Kidney (tissue), 13 donors: ENCODE measurements at regions not wholly inside any gene's neighbourhood (a gene's known extent, or its start where the extent isn't known, plus 50 kb on each side); places are given as distances from the start of the nearest gene placed in this dataset.

Experiments
- DNase-seq, 5 donors: peaks; one replicate each; pipeline ENCODE4 v3.0.0-alpha.2; 2013 to 2020
- FAIRE-seq: peaks from 2 replicates; lab custom pipeline; 2012; peaks lifted over from hg19 to GRCh38; lab: Jason Lieb, UNC
- H3K27ac ChIP-seq, 2 donors: one replicate each; pipeline ENCODE4 v1.7.0; 2013; ENCODE audit warnings: low read depth in 2 of 2, low read length in 2 of 2, inconsistent platforms in 1 of 2
- H3K27me3 ChIP-seq: one replicate; pipeline ENCODE4 v1.7.1; 2013; ENCODE audit warnings: low read length, inconsistent platforms; ENCODE audit not compliant: control insufficient read depth, insufficient read depth
- H3K36me3 ChIP-seq, 3 donors: one replicate each; pipeline versions ENCODE4 v1.7.0 to v1.7.1; 2013; ENCODE audit warnings: low read length in 3 of 3, control low read depth in 1 of 3, inconsistent platforms in 1 of 3; ENCODE audit not compliant: insufficient read depth in 3 of 3, control insufficient read depth in 2 of 3
- H3K4me1 ChIP-seq, 3 donors: one replicate each; pipeline versions ENCODE4 v1.7.0 to v1.7.1; 2013; ENCODE audit warnings: low read length in 3 of 3, inconsistent platforms in 1 of 3, low read depth in 1 of 3; ENCODE audit not compliant: control insufficient read depth in 2 of 3, insufficient read depth in 2 of 3
- H3K4me3 ChIP-seq, 3 donors: one replicate each; pipeline versions ENCODE4 v1.7.0 to v1.8.1; 2013; ENCODE audit warnings: low read length in 3 of 3, control low read depth in 1 of 3, inconsistent platforms in 1 of 3
- H3K9ac ChIP-seq, 3 donors: one replicate each; pipeline versions ENCODE4 v1.7.0 to v1.7.1; 2013; ENCODE audit warnings: low read length in 3 of 3, control low read depth in 1 of 3, inconsistent platforms in 1 of 3
- H3K9me3 ChIP-seq, 3 donors: one replicate each; pipeline versions ENCODE4 v1.7.0 to v1.7.1; 2013; ENCODE audit warnings: low read length in 3 of 3, control low read depth in 1 of 3, inconsistent platforms in 1 of 3; ENCODE audit not compliant: control insufficient read depth in 2 of 3, insufficient read depth in 1 of 3
- CTCF ChIP-seq: IDR thresholded peaks from 3 replicates; pipeline ENCODE4 v1.5.1; 2012; ENCODE audit warnings: mild to moderate bottlenecking, moderate library complexity, borderline replicate concordance; ENCODE audit not compliant: insufficient read depth; ENCODE audit errors: extremely low read depth
- intact Hi-C: fragments of 100-400 bp; cut with DNase I; formaldehyde crosslinking; loops from one replicate; pipeline ENCODE4 v1.11.1; 2022
- donor health status: control.
- donor health status: control.
- donor health status: control.
- donor health status: control.
- donor health status: control.
- donor health status: DM: yes; HTN: yes; CAD: no.
- donor health status: Normal renal cell carcinoma (clear cell type).

DNA sequence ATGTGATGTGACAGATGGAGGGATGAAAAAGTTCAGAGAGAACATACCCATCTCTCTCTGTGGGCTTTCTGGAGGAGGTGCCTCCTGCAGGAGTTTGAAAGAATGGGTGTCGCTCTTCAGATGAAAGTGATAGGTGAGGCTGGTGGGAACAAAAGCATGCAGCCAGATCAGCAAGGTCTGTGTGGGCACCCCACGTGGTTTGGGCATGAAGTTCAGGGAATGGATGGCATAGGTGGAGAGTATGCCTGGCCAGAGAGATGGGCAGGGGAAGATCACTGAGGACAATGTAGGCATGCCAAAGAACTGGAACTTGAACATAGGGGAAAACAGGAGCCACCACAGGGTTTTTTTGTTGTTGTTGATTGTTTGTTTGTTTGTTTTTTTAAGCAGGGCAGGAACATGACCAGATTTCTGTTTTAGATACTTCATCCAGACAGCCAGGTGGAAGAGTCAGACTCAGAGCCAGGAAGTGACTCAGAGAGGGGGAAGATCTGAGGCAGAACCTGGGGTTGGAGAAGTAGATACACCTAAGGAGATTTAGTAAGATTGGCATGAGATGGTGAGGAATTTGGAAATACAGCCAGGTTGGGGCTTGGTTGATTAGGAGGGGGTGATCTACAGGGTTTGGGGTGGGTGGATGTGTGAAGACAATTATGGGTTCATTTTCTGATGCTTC is 64.8 kb upstream of the CLSTN2 start:
- no peak overlapping the region for H3K27ac ChIP-seq
- no peaks in the 10 kb centered on the region for H3K4me1 ChIP-seq
- no peak overlapping the region for H3K9ac ChIP-seq
- H3K36me3 ChIP-seq, result no peaks in the 10 kb centered on the region
- TF ChIP-seq CTCF, result no peak
- no peaks in the 10 kb centered on the region for H3K27me3 ChIP-seq
- no peaks in the 10 kb centered on the region for H3K9me3 ChIP-seq
- DNase-seq (no peak), FAIRE-seq (no peak)
- intact Hi-C loops, result no loop called here
- no peak overlapping the region for H3K4me3 ChIP-seq

GRCh38 chr3:139868773-139869172 is 66.2 kb upstream of the CLSTN2 start:
- no peak overlapping the region for H3K9ac ChIP-seq
- no peak overlapping the region for H3K27ac ChIP-seq
- TF ChIP-seq CTCF, result no peak
- H3K4me3 ChIP-seq, result no peak overlapping the region
- intact Hi-C loops, result no loop called here
- DNase-seq (no peak), FAIRE-seq (peak; percentile 33)
- no peaks in the 10 kb centered on the region for H3K9me3 ChIP-seq
- no peaks in the 10 kb centered on the region for H3K36me3 ChIP-seq
- no peaks in the 10 kb centered on the region for H3K27me3 ChIP-seq
- no peaks in the 10 kb centered on the region for H3K4me1 ChIP-seq

- FAIRE-seq, result no peak
- intact Hi-C loops, result no loop called here
Measured at GRCh38 chr3:139848660-139849059, 86.3 kb upstream of the CLSTN2 start.

More at GRCh38 chr3:139848660-139849059, 86.3 kb upstream of the CLSTN2 start:
- H3K4me3 ChIP-seq, result no peak overlapping the region
- H3K27ac ChIP-seq, result no peak overlapping the region
- no peaks in the 10 kb centered on the region for H3K36me3 ChIP-seq
- no peak for DNase-seq
- no peak for TF ChIP-seq CTCF
- H3K27me3 ChIP-seq, result no peaks in the 10 kb centered on the region
- H3K4me1 ChIP-seq, result no peaks in the 10 kb centered on the region
- H3K9me3 ChIP-seq, result peaks cover 0 to 3% (median 0%) of the 10 kb centered on the region in 3 donors
- H3K9ac ChIP-seq, result no peak overlapping the region
